OCI-LY3 (cell line): ENCODE measurements at regions not wholly inside any gene's neighbourhood (a gene's known extent, or its start where the extent isn't known, plus 50 kb on each side); places are given as distances from the start of the nearest gene placed in this dataset.

ENCODE experiments used
- H2AFZ ChIP-seq: fragments of 200-600, 300-600 bp; shearing (Covaris generic); 2 replicates; pipeline ENCODE4 v1.6.0; 2014; ENCODE audit warnings: antibody characterized with exemption, low read depth, low read length
- H3K27ac ChIP-seq: fragments of 200-600, 300-600 bp; sonication (generic); 2 replicates; pipeline ENCODE4 v1.5.1; 2014; ENCODE audit warnings: mild to moderate bottlenecking, low read length, moderate library complexity, mixed read lengths
- H3K27me3 ChIP-seq: fragments of 200-600, 300-600 bp; sonication (generic); 2 replicates; pipeline ENCODE4 v1.6.1; 2014; ENCODE audit warnings: low read depth, low read length, mixed read lengths
- H3K36me3 ChIP-seq: fragments of 200-600, 300-600 bp; sonication (generic); replicated peaks from 2 replicates; pipeline ENCODE3; 2014; ENCODE audit warnings: low read depth, low read length, mixed read lengths
- H3K4me1 ChIP-seq: fragments of 300-600, 200-600 bp; sonication (generic); 2 replicates; pipeline ENCODE4 v1.6.1; 2014; ENCODE audit warnings: low read length, mixed read lengths
- H3K4me2 ChIP-seq: fragments of 200-600, 300-600 bp; sonication (generic); 2 replicates; pipeline ENCODE4 v1.6.1; 2014; ENCODE audit warnings: low read length, mixed read lengths
- H3K4me3 ChIP-seq: fragments of 300-600, 200-600 bp; sonication (generic); 2 replicates; pipeline ENCODE4 v1.5.1; 2014; ENCODE audit warnings: antibody characterized with exemption, mild to moderate bottlenecking, low read length, moderate library complexity
- H3K79me2 ChIP-seq: fragments of 300-600, 200-600 bp; shearing (Covaris generic); 2 replicates; pipeline ENCODE4 v1.6.1; 2014; ENCODE audit warnings: mild to moderate bottlenecking, low read length, mixed read lengths
- H3K9ac ChIP-seq: fragments of 300-600, 200-600 bp; shearing (Covaris generic); 2 replicates; pipeline ENCODE4 v1.6.0; 2014; ENCODE audit warnings: mild to moderate bottlenecking, low read length, moderate library complexity
- H3K9me3 ChIP-seq: fragments of 200-600, 300-600 bp; shearing (Covaris generic); 2 replicates; pipeline ENCODE4 v1.6.1; 2014; ENCODE audit warnings: low read length, mixed read lengths; ENCODE audit not compliant: insufficient read depth
- H4K20me1 ChIP-seq: fragments of 200-600, 300-600 bp; sonication (generic); 2 replicates; pipeline ENCODE4 v1.6.1; 2016; ENCODE audit warnings: low read length, mixed read lengths; ENCODE audit not compliant: insufficient read depth
- CTCF ChIP-seq: fragments of 200-600, 300-600 bp; sonication (generic); IDR thresholded peaks from 2 replicates; pipeline ENCODE4 v1.5.1; 2014; ENCODE audit warnings: antibody characterized with exemption, low read length, low read depth
- EZH2phosphoT487 ChIP-seq: fragments of 200-600 bp; shearing (Covaris generic); IDR thresholded peaks from 2 replicates; pipeline ENCODE4 v1.6.1; 2018; ENCODE audit warnings: antibody characterized with exemption, mixed run types, low read depth

GRCh38 chr11:36931139-36931538 is 333.1 kb upstream of the RAG2 start:
- Histone ChIP-seq H3K4me3 (no peak overlapping the region), H3K79me2 (no peaks in the 10 kb centered on the region), H3K4me2 (peak overlapping the region; percentile 25), H3K9me3 (no peaks in the 10 kb centered on the region), H3K27ac (no peak overlapping the region), H4K20me1 (0 out of 2 replicates have a peak, but pooled peaks cover 7% of the 10 kb centered on the region), H3K36me3 (no peaks in the 10 kb centered on the region), H3K4me1 (peaks cover 12% of the 10 kb centered on the region), H2AFZ (no peak overlapping the region), H3K9ac (no peak overlapping the region), H3K27me3 (peaks cover 71% of the 10 kb centered on the region)
- 0 out of 2 replicates have a peak, but pooled peaks have one; percentile 52 for TF ChIP-seq EZH2phosphoT487
- TF ChIP-seq CTCF: no peak

DNA sequence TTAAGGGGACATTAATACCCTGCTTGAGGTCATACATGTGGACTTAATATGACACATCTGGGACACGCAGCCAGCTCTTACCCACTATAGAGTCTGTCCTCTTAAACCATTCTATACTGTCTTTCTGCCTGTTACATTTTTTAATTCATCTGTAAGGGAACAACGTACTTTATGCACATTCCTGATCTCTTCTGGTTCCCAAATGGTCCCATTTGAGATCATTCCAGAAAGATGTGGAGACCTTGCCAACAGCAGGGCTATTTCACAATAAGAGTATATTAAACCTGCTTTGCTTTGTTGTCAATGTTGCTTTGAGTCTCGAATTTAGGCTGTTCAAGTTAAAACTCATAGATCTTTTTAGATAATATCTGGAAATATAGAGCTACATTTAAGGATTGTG is 332.2 kb upstream of the RAG2 start:
- Histone ChIP-seq H3K9me3 (no peaks in the 10 kb centered on the region), H3K79me2 (no peaks in the 10 kb centered on the region), H3K9ac (no peak overlapping the region), H3K27ac (no peak overlapping the region), H3K36me3 (no peaks in the 10 kb centered on the region), H4K20me1 (0 out of 2 replicates have a peak, but pooled peaks cover 7% of the 10 kb centered on the region), H3K27me3 (peaks cover 70% of the 10 kb centered on the region), H3K4me3 (no peak overlapping the region), H2AFZ (no peak overlapping the region), H3K4me1 (peaks cover 12% of the 10 kb centered on the region), H3K4me2 (no peak overlapping the region)
- TF ChIP-seq CTCF (no peak), EZH2phosphoT487 (no peak)

GRCh38 chr11:36929401-36929800 is 331.4 kb upstream of the RAG2 start:
- Histone ChIP-seq H3K27me3 (peaks cover 70% of the 10 kb centered on the region), H4K20me1 (0 out of 2 replicates have a peak, but pooled peaks cover 7% of the 10 kb centered on the region), H3K27ac (no peak overlapping the region), H3K4me3 (no peak overlapping the region), H3K36me3 (no peaks in the 10 kb centered on the region), H2AFZ (no peak overlapping the region), H3K9ac (no peak overlapping the region), H3K79me2 (no peaks in the 10 kb centered on the region), H3K4me2 (no peak overlapping the region), H3K9me3 (no peaks in the 10 kb centered on the region), H3K4me1 (peaks cover 12% of the 10 kb centered on the region)
- TF ChIP-seq CTCF (no peak), EZH2phosphoT487 (no peak)

DNA sequence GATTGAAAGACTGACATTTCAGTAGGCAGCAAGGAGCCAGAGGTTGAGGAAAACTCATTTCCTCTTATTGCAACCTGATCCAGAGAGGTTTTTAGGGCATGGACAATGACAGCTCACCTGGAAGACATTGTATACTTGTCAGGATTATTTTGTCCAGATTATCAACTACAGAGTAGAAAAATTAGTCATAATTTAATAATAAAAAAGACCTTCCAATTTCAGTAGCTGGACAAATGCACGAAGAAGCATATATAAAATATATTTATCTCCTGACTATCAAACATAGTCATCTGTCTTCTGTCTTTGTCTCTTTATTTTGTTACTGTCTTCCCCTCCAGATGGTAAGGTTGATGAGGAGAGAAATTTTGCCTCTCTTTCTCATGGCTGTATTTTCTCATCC is 330.6 kb upstream of the RAG2 start:
- H3K27me3 ChIP-seq: peaks cover 63% of the 10 kb centered on the region
- H3K27ac ChIP-seq: no peak overlapping the region
- H3K9me3 ChIP-seq: no peaks in the 10 kb centered on the region
- no peaks in the 10 kb centered on the region for H3K79me2 ChIP-seq
- H2AFZ ChIP-seq: no peak overlapping the region
- 0 out of 2 replicates have a peak, but pooled peaks cover 7% of the 10 kb centered on the region for H4K20me1 ChIP-seq
- H3K4me2 ChIP-seq: no peak overlapping the region
- TF ChIP-seq CTCF (no peak), EZH2phosphoT487 (no peak)
- H3K4me3 ChIP-seq: no peak overlapping the region
- no peaks in the 10 kb centered on the region for H3K36me3 ChIP-seq
- H3K9ac ChIP-seq: no peak overlapping the region
- H3K4me1 ChIP-seq: peaks cover 12% of the 10 kb centered on the region
